ENCODE measurements at regions not wholly inside any gene's neighbourhood (a gene's known extent, or its start where the extent isn't known, plus 50 kb on each side); places are given as distances from the start of the nearest gene placed in this dataset.

DNA sequence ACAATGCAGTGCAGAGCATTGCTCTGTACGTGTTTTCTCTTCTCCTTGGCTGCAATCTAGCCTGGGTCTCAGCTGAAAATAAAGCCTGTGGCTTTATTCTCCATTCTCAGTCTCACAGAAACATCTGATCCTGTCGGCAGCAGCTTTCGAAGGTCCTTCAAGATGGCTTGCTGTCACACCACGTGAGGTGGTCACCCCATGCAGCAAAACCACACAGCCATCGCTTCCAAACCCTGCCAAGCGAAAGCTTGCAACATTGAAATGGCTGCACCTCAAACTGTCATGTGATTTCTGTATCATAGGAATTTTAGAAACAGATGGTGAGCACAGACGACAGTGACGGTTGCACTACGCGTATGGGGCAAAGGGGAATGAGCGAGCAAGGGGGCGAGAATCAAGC is 98.5 kb upstream of the SMARCA2 start:
- Histone ChIP-seq H3F3A (ENCODE audit: insufficient read depth, low read length, poor library complexity, severe bottlenecking) (no peaks in the 10 kb centered on the region), H2AFZ (ENCODE audit: low read depth, low read length) (no peak overlapping the region), H3K4me3 (ENCODE audit: low read length) (no peak overlapping the region), H3K9me2 (ENCODE audit: insufficient read depth, low read length) (no peaks in the 10 kb centered on the region), H3K36me3 (ENCODE audit: insufficient read depth, low read length) (no peaks in the 10 kb centered on the region), H3K27me3 (ENCODE audit: insufficient read depth, low read depth, low read length) (no peaks in the 10 kb centered on the region), H4K20me1 (ENCODE audit: insufficient read depth) (no peaks in the 10 kb centered on the region), H3K9ac (ENCODE audit: low read length) (no peak overlapping the region), H3K9me3 (ENCODE audit: low read length) (no peaks in the 10 kb centered on the region), H3K27ac (ENCODE audit: low read length) (no peak overlapping the region), H3K79me2 (replicated peaks; ENCODE audit: insufficient read depth, low read length) (no peaks in the 10 kb centered on the region), H3K4me2 (ENCODE audit: low read length) (no peak overlapping the region)
- TF ChIP-seq, protein P1, sequence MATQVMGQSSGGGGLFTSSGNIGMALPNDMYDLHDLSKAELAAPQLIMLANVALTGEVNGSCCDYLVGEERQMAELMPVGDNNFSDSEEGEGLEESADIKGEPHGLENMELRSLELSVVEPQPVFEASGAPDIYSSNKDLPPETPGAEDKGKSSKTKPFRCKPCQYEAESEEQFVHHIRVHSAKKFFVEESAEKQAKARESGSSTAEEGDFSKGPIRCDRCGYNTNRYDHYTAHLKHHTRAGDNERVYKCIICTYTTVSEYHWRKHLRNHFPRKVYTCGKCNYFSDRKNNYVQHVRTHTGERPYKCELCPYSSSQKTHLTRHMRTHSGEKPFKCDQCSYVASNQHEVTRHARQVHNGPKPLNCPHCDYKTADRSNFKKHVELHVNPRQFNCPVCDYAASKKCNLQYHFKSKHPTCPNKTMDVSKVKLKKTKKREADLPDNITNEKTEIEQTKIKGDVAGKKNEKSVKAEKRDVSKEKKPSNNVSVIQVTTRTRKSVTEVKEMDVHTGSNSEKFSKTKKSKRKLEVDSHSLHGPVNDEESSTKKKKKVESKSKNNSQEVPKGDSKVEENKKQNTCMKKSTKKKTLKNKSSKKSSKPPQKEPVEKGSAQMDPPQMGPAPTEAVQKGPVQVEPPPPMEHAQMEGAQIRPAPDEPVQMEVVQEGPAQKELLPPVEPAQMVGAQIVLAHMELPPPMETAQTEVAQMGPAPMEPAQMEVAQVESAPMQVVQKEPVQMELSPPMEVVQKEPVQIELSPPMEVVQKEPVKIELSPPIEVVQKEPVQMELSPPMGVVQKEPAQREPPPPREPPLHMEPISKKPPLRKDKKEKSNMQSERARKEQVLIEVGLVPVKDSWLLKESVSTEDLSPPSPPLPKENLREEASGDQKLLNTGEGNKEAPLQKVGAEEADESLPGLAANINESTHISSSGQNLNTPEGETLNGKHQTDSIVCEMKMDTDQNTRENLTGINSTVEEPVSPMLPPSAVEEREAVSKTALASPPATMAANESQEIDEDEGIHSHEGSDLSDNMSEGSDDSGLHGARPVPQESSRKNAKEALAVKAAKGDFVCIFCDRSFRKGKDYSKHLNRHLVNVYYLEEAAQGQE (IDR thresholded peaks at IDR 0.05; ENCODE audit: borderline replicate concordance): no peak
- no peak for TF ChIP-seq POLR2AphosphoS5 (IDR thresholded peaks at IDR 0.05)
- TF ChIP-seq, protein P2, sequence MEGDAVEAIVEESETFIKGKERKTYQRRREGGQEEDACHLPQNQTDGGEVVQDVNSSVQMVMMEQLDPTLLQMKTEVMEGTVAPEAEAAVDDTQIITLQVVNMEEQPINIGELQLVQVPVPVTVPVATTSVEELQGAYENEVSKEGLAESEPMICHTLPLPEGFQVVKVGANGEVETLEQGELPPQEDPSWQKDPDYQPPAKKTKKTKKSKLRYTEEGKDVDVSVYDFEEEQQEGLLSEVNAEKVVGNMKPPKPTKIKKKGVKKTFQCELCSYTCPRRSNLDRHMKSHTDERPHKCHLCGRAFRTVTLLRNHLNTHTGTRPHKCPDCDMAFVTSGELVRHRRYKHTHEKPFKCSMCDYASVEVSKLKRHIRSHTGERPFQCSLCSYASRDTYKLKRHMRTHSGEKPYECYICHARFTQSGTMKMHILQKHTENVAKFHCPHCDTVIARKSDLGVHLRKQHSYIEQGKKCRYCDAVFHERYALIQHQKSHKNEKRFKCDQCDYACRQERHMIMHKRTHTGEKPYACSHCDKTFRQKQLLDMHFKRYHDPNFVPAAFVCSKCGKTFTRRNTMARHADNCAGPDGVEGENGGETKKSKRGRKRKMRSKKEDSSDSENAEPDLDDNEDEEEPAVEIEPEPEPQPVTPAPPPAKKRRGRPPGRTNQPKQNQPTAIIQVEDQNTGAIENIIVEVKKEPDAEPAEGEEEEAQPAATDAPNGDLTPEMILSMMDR (IDR thresholded peaks at IDR 0.05; ENCODE audit: poor library complexity, severe bottlenecking): no peak
- no peak for TF ChIP-seq EP300 (conservative IDR thresholded peaks at IDR 0.05; ENCODE audit: poor library complexity, severe bottlenecking)
- TF ChIP-seq EZH2 (IDR thresholded peaks at IDR 0.05; ENCODE audit: borderline replicate concordance, insufficient read depth, low read length, poor library complexity, severe bottlenecking): no peak
- no peak for TF ChIP-seq SMC3 (conservative IDR thresholded peaks at IDR 0.05; ENCODE audit: poor library complexity)
- no peak for TF ChIP-seq RAD21 (conservative IDR thresholded peaks at IDR 0.05)
- TF ChIP-seq TAF1 (IDR thresholded peaks at IDR 0.05; ENCODE audit: low read depth): no peak
- TF ChIP-seq MXI1 (conservative IDR thresholded peaks at IDR 0.05; ENCODE audit: poor library complexity, severe bottlenecking): no peak

DNA sequence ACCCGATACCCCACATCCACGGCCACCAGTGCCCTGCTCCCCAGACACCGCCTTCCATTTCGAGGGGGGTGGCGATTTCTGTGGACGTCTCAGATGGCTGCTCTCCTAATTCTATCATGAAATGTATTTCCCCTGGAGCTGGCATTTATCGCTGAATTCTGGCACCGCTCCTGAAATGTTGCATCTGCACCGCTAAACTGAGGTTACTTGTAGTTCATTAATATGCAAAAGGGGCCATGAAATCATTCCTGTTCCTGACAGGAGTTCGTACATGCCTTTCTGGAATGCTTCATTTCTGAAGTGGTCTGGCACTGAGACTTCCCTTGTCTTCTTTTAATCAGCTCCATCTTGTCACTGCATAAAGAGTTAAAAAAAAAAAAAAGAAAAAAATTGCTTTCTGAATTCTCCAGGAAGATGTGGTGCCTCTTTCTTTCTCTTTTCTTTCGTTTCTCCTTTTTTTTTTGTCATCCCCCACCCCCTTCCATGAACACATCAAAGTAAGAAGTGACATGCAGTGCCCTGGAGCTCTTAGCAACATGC is 97.7 kb upstream of the SMARCA2 start:
- no peak overlapping the region for H3K27ac ChIP-seq (ENCODE audit: low read length)
- TF ChIP-seq SMC3 (conservative IDR thresholded peaks at IDR 0.05; ENCODE audit: poor library complexity): no peak
- TF ChIP-seq EZH2 (IDR thresholded peaks at IDR 0.05; ENCODE audit: borderline replicate concordance, insufficient read depth, low read length, poor library complexity, severe bottlenecking): no peak
- no peak for TF ChIP-seq TAF1 (IDR thresholded peaks at IDR 0.05; ENCODE audit: low read depth)
- no peak for TF ChIP-seq MXI1 (conservative IDR thresholded peaks at IDR 0.05; ENCODE audit: poor library complexity, severe bottlenecking)
- TF ChIP-seq RAD21 (conservative IDR thresholded peaks at IDR 0.05): no peak
- no peak for TF ChIP-seq POLR2AphosphoS5 (IDR thresholded peaks at IDR 0.05)
- TF ChIP-seq, protein P1 (IDR thresholded peaks at IDR 0.05; ENCODE audit: borderline replicate concordance): no peak
- TF ChIP-seq EP300 (conservative IDR thresholded peaks at IDR 0.05; ENCODE audit: poor library complexity, severe bottlenecking): no peak
- TF ChIP-seq, protein P2 (IDR thresholded peaks at IDR 0.05; ENCODE audit: poor library complexity, severe bottlenecking): no peak

More for the DNA sequence above, 97.7 kb upstream of the SMARCA2 start:
- Histone ChIP-seq H2AFZ (ENCODE audit: low read depth, low read length) (no peak overlapping the region), H3K36me3 (ENCODE audit: insufficient read depth, low read length) (no peaks in the 10 kb centered on the region), H3K9me2 (ENCODE audit: insufficient read depth, low read length) (no peaks in the 10 kb centered on the region), H3F3A (ENCODE audit: insufficient read depth, low read length, poor library complexity, severe bottlenecking) (no peaks in the 10 kb centered on the region), H3K4me3 (ENCODE audit: low read length) (no peak overlapping the region), H4K20me1 (ENCODE audit: insufficient read depth) (no peaks in the 10 kb centered on the region), H3K4me2 (ENCODE audit: low read length) (no peak overlapping the region), H3K79me2 (replicated peaks; ENCODE audit: insufficient read depth, low read length) (no peaks in the 10 kb centered on the region), H3K9ac (ENCODE audit: low read length) (no peak overlapping the region), H3K27me3 (ENCODE audit: insufficient read depth, low read depth, low read length) (no peaks in the 10 kb centered on the region), H3K9me3 (ENCODE audit: low read length) (no peaks in the 10 kb centered on the region)

Measured in neural cell (in vitro differentiated cells).